GM21529 (cell line): ENCODE measurements at regions not wholly inside any gene's neighbourhood (a gene's known extent, or its start where the extent isn't known, plus 50 kb on each side); places are given as distances from the start of the nearest gene placed in this dataset.

Experiments used
- ATAC-seq: cut with Tn5 transposase; IDR thresholded peaks from one replicate; pipeline ENCODE4 v1.9.1; 2021; ENCODE audit not compliant: unreplicated experiment

- ATAC-seq: no peak
These were observed 72.0 kb upstream of the SMC2 start for GRCh38 chr9:104022083-104022482.

- no peak for ATAC-seq
These were observed 69.0 kb upstream of the SMC2 start for GRCh38 chr9:104025104-104025503.

- ATAC-seq: no peak
These were observed 68.2 kb upstream of the SMC2 start for GRCh38 chr9:104025945-104026344.

- ATAC-seq: no peak
These were observed 66.8 kb upstream of the SMC2 start for GRCh38 chr9:104027295-104027694.

GRCh38 chr9:104028827-104029226, 65.3 kb upstream of the SMC2 start:
- ATAC-seq: peak; percentile 64
